HG03045 (cell line): ENCODE measurements at regions not wholly inside any gene's neighbourhood (a gene's known extent, or its start where the extent isn't known, plus 50 kb on each side); places are given as distances from the start of the nearest gene placed in this dataset.

Experiments used
- ATAC-seq: cut with Tn5 transposase; IDR thresholded peaks from one replicate; pipeline ENCODE4 v1.9.1; 2021; ENCODE audit warnings: mild to moderate bottlenecking, moderate library complexity; ENCODE audit not compliant: unreplicated experiment

DNA sequence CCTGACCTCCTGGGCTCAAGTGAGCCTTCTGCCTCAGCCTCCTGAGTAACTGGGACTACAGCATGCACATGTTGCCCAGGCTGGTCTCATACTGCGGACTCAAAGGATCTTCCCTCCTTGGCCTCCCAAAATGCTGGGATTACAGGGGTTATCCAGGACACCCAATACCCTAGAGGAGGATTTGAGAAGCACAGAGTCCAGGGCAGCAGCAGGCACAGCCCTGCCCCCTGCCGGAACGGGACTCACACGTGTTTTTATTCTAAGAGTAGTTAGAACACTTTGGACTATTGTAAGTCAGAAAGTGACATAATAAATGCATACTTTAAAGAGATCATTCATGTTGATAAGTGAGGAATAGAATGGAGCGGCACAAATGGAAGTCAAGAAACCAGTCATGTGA, 80.2 kb downstream of the C6orf118 start:
- no peak for ATAC-seq

DNA sequence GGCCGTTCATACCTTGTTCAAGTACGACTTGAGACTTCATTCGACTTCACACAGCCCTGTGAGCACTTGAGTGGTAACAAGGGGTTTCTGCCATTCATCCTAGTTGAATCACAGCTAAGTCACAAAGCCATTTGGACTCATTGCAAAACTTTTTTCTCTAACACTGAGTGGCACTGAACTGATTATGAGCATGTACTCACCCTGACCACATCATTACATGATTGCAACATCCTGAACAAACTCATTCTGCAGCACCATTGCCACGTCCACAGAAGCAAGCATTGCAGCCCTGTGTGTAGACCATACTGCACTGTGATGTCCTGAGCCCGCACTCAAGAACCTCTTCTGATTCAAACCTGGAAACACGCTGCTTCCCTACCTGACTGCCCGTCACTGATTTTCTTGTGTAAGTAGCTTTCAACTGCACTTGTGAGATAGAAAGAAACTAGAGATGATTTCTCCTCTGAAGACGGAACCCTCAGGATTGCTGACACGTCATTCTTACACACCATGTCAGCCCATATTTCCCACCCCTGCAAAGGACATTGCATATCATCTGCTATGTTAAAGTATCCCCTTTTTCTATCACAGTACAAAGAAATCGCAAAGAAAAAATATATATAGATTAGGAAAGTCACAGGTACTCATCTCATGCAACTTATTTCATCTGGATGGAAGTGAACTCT, 81.6 kb downstream of the C6orf118 start:
- no peak for ATAC-seq

DNA sequence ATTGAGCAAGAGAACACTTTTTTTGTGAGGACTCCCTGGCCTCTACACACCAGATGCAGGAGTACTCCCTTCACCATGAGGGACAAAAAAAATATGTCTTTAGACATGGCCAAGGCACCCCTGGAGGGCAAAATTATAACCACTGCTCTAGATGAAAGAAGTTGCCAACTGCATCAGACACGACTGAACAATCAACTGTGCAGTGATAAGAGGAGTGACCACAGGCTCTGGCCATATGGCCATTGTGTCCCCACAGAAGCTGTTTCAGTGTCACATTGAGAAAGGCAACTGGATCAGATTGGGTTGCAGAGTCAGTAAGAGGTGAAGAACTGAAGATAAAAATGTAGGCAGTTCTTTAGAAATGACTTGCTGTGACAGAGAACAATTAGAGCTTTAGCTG, 85.7 kb downstream of the C6orf118 start:
- ATAC-seq = no peak

DNA sequence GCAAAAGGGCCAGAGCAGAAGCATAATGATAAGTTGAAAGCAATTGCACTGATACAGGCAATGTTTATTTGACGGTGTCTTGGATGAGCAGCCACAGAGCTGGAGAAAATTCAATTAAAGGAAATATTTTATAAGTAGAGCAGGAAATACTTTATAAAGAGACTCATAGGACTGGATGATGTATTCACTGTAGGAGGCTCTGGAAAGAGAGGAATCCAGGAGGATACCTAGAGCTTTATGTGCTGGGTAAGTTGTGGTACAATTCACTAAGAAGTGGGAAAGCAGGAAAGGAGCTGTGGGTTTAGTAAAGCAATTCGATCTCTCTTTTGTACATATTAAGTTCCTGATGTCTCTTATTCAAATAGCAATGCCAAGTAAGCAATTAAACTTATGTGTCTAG, 86.3 kb downstream of the C6orf118 start:
- ATAC-seq = no peak

DNA sequence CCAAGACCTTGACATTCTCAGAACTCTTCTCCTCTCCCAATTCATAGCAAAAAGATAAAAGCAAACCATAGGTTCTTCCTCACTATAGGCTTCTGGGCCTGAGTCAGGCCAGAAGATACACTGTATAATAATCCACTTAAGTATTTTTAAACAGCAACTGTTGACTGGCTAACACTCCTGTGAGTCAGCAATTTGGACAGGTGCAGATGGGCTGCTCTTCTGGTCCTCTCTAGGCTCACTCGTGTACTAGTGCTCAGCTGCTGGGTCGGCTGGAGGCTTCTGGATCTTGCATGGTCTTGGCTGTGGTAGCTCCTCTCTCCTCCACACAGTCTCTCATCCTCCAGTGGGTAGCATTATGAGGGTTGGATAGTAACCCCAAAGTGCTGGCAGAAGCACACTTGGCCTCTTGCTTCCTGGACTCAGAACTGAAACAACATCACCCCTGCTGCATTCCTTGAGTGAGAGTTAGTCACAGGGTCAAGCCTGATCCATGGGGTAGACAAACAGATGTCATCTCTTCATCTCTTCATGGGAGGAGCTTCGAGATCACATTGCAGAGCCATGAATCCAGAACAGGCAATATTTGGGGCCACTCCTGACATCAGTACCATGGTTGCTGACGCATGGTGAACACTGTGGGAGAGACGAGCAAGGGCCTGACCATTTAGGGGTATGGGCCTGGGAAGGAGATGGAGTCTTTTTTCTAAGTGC, 86.9 kb downstream of the C6orf118 start:
- ATAC-seq = no peak

DNA sequence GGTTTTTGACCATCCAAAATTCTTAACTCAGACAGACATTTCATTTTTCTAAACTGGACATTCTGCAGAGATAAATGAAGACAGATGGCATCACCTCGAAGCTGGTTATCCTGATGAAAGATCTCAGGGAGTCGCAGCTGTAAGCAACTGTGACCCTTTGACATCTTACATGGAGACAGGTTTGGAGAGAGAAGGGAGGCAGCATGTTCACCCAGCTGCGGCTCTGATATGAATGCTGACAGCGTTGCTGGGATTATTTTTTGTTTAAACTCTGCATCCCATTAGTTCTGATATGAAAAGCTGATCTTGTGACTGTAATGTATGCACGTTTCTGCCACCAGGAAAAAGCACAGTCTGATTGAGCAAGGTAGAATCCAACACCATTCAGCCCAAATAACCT, 89.4 kb downstream of the C6orf118 start:
- no peak for ATAC-seq

DNA sequence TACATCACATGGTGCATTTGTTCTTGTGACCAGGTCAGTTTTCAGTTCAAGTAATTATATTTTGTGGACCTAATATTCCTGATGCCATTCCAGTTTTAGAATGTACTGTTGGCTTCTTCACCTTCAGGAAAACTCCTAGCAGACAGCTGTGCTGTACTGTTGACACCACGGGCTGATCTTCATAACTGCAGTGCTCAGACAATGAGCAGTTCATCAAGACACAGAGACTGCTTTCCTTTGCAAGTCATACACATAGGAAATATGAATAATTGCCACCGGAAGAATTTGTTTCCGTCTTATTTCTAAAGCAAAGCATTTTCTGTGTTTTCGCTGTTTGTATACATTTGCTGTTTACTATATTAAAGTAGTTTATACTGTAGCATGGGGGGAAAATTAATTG, 89.8 kb downstream of the C6orf118 start:
- ATAC-seq = no peak

DNA sequence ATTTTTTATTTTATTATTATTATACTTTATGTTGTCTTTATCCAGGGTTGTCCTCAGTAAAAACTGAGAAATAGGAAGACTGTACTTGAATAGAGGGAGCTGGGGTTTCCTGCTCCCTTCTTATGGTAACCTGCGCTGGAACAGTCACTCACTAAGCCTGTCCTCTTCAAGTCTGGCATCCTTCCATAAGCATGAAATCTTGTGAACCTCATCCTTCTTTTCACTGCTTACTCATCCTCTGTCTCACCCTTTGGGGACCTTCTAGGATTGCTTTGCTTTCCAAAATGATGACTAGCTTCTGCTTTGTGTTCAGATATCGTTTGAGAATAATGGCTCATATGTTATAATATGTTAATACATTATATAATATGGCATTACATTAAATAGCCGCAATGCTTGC, 90.6 kb downstream of the C6orf118 start:
- ATAC-seq = no peak

DNA sequence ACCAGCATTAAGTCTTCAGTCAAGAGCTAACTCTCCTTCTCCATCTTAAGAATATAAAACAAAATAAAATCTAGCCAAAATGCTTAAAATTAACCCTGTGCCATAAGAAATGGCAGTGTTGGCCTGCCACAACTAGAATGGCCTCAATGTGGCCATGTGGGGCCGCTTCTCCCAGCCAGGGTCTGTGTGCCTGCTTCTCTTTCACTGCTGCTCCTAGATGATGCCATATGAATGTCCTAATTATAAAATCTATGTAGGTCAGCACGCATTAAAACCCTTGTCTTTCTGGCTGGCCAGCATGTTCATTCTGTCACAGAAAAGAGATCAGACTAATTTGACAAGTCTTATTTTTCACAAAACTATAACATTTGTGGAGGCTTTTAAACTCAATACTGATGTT, 102.6 kb downstream of the C6orf118 start:
- ATAC-seq = no peak

DNA sequence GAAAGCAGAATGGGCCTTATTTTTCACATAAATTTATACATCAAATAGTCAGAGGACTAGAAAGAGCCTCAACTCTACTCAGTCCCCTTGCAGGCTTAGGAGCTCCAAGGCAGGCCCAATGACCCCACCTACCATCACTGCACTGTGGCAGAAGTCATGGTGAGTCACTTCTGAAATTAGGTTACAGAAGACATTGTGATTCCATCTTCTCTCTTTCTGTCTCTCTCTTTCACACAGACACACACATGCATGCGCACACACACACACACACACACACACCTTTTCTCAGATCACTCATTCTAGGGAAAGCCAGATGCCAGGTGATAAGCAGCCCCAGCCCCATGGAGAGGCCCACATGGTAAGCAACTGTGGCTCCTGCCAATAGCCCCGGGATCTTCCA, 103.8 kb downstream of the C6orf118 start:
- ATAC-seq = no peak

DNA sequence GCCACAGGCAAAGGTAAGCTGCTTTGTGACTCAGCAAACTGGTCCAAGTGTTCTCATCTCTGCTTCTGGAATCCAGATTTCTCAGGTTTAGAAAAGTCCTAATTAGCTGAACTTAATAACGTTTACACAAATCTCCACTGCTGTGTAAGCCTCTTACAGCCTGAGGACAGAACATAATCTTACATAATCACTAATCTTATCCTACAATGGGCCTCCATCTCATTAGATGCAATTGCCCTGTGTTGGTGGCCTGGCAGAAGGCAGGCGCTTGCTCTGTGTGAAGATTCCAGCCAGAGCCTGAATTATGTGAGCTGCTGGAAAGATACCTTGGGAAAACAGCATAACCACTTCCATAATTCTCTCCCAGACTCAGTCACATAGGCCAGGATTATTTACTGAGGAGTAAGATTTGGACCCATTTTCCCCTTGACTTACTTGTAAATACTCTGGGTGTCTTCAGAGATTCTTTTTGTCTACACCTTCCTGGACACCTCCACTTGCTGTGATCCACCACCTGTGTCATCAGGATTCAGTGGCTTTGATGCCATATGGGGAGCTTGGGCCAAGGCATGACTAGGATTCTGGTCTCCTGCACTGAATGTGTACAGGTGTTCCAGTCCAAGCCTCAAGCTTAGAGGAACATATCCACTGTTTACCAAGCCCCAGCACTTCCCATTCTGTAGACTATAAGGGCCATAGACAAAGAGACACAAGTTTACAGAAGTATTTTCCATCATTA, 104.4 kb downstream of the C6orf118 start:
- no peak for ATAC-seq

DNA sequence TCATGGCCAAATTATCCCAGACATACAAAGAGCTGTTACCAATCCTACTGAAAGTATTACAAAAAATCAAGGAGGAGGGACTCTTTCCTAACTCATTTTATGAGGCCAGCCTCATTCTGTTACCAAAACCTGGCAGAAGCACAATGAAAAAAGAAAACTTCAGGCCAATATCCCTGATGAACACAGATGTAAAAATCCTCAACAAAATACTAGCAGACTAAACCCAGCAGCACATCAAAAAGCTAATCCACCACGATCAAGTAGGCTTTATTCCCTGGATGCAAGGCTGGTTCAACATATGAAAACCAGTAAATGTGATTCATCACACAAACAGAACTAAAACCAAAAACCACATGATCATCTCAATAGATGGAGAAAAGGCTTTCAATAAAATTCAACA, 109.2 kb downstream of the C6orf118 start:
- no peak for ATAC-seq

DNA sequence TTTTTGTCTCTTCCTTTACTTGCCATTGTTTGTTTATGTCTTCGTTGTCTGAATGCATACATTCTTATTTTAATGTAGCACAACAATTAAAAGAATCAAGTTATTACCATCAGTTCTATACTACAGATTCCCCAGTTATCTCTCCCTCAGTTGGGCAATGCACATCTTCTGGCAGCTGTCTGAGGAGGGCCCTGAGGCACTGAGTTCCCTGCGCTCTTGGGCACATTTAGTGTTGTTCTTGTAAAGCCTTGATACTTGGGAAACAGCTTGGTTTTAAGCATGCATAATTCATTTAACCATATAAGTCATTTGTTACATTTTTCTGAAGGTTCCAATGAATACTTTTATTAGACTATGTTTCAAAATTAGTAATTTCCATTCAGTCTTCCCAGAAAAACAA, 117.9 kb downstream of the C6orf118 start:
- no peak for ATAC-seq

DNA sequence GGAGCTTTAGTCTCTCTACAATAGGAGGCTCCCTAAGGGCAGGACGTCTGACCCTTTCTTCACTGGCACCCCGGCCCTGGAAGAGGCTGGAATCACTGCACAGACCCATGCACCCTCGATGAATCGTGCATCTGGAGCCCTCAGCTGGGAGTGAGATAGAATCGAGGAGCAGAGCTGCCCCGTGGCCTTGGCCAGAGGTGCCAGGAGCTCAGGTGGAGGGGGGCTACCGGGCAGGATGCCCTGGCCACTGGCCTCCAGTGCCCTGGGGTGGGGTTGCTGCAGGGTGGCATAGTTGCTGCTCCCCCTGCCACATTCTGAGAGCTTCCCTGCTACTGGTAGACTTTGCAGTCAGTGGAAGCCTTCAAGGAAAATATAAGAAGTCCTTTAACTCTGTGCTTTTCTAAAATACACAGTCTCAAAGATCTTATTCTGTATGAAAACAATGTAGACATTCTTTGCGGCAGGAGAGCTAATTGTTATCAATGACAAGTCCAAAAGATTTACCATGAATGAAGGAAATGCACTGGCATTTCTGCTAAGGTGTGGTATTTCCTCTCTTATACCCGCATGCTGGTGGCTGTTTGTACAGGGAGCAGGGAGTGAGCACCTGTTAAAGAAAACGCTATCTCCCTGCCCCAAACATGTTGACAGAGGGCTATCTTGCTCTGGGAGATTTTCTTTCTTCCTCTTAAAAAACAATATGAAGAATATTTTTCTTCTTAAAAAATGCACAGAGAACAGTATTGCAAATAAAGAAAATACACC, 122.8 kb downstream of the C6orf118 start:
- ATAC-seq = no peak

DNA sequence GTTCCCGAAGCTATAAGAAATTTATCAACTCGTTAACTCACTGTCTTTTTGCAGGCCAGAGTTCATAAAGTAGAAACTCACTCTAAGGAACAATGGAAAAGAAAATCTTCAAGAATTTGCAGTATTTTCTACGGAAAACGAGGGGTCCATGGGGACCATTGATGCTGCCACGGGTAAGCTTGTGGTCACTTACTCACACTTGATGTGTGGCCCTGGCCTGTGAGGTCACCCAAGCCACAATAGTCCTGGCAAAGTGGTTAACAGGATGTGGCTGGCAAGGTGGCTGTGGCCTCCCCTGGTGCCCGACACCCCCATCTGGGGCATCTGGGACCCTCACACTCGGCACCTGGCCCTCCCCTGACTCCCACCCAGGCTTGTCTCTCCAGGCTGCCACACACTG, 123.4 kb downstream of the C6orf118 start:
- no peak for ATAC-seq

DNA sequence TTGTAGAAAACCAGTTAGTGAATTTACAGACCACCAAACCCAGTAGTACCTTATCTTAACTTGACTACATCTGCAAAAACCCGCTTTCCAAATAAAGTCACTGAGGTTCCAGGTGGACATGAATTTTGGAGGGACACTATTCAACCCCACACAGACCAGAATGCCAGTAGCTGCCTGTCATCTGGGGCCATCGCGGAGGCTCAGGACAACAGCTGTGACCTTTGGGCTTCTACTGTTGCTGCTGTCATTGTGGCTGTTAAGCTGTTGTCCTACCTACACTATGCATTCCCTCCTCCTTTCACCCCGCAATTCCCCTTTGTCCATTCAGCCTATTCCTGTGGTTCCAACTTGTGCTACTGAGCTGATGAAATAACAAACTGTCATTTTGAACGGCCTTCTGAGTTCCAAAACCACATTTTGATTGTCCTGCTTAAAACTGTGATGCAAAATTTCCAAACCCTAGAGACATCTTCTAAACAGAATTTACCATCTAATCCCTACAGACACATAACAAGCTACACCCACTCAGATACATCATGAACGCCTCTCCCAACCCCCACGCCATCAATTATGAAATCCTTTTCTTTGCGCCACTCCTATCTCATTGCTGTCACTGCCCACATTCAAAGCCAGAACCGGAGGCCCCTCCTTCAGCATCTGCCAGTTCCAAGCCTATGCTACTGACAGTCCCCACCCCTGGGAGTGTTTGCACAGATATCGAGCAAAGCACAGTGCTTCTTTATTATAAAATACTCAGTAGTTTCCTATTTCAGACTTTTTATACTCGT, 125.0 kb downstream of the C6orf118 start:
- ATAC-seq = no peak

DNA sequence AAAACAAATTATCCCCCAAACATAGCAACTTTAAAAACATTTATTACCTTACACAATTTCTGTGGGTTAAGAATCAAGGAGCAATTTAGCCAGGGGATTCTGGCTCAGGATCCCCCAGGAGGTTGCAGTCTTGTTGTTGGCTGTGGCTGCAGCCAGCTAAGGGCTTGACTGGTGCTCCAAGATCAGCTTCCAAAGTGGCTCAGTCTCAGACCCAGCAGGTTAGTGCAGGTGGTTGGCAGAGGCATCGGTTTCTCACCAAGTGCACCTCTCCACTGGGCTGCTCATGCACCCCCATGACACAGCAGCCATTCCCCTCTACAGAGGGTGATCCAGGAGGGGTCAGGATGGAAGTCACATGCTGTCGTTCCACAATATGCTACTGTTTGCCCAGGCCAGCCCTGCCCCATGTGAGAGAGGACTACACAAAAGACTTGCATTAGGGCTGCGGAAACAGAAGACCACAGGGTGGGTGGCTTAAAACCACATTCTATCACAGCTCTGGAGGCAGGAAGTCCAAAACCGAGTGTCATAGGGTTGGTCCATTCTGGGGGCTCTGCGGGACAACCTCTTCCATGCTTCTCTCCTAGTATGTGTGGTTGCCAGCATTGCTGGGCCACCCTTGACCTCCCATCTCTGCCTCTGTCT, 125.8 kb downstream of the C6orf118 start:
- no peak for ATAC-seq

DNA sequence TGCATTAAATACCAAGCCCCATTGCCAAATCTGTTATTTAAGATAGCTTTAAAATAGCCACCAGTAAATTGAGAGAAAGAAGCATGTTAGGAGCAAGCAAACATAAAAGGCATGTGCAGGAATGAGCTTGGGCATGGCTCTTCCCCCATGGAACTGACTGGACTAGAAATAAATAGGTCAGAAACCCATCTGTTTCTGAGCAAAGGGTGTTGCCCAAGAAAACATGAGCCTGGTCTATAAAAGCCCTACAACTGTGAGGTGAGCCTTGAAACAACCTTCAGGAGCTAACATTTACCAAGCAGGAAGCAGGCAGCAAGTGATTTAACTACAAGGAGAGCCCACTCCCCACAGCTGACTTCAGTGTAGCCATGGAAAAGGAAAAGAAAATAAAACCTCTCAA, 126.3 kb downstream of the C6orf118 start:
- ATAC-seq = no peak

DNA sequence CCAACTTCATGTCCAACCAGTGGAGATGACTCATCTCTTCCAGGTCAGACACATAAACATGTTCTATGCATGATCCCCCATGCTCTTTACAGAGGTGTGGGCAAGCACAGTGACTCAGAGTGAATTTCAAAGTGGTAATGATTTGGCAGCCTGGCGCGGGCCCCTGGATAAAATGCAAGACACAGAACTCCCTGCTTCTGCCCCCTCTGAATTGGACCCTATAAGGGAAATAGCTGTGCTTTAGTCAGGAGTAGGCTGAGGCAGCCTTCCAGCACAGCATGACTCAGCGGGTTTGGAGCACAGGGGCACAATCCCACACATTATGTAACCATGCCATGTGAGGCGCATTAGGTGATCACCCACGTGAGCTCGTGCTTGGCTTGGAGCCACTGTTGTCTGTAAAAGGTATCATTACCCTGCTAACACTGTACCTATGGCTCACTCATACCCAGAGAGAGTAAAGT, 127.4 kb downstream of the C6orf118 start:
- ATAC-seq = no peak

DNA sequence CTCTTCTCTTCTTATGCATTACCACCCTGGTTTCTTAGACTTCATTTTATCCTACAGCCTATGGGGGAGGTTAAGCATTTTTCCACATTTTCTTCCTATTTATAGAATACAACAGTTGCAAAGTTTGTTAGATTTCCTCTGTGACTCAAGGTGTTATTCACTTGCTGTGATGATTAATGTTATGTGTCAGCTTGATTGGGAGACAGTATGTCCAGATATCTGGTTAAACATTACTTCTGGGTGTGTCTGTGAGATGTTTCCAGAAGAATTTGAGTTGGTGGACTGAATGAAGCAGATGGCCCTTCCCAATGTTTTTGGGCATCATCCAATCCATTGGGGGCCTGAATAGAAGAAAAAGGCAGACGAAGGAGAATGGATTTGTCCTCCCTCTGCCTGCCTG, 131.3 kb downstream of the C6orf118 start:
- no peak for ATAC-seq
